ENCODE measurements at regions not wholly inside any gene's neighbourhood (a gene's known extent, or its start where the extent isn't known, plus 50 kb on each side); places are given as distances from the start of the nearest gene placed in this dataset.

DNA sequence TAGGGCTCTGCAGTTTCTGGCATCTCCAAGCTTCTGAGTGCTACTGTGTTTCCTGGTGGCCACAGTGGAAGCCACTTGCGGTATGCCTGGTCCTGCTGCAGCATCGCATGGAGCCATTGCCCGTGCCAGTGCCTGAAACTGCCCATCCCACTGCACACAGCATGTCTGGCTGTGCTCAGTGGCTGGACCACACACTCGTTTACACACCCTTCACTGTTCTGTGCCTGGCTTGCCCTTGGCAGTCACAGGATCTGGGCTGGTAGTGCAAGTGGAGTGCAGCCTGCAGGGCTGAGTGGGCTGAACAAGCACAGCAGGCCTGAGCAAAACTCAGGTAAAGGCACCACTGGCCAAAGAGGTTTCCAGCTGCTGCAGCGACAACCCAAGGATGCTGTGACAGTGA is 600.0 kb downstream of the SI start:
- ATAC-seq (no peak), DNase-seq (no peak)
- TF ChIP-seq, protein P1, sequence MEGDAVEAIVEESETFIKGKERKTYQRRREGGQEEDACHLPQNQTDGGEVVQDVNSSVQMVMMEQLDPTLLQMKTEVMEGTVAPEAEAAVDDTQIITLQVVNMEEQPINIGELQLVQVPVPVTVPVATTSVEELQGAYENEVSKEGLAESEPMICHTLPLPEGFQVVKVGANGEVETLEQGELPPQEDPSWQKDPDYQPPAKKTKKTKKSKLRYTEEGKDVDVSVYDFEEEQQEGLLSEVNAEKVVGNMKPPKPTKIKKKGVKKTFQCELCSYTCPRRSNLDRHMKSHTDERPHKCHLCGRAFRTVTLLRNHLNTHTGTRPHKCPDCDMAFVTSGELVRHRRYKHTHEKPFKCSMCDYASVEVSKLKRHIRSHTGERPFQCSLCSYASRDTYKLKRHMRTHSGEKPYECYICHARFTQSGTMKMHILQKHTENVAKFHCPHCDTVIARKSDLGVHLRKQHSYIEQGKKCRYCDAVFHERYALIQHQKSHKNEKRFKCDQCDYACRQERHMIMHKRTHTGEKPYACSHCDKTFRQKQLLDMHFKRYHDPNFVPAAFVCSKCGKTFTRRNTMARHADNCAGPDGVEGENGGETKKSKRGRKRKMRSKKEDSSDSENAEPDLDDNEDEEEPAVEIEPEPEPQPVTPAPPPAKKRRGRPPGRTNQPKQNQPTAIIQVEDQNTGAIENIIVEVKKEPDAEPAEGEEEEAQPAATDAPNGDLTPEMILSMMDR (IDR thresholded peaks at IDR 0.05), result no peak
- TF ChIP-seq POLR2A (IDR thresholded peaks at IDR 0.05), result no peak
- H3K4me3 ChIP-seq, result no peak overlapping the region
- no peaks in the 10 kb centered on the region for H3K9me3 ChIP-seq
- intact Hi-C loops (cut with DNase I), result no loop called here
- no peaks in the 10 kb centered on the region for H3K27me3 ChIP-seq
- no peaks in the 10 kb centered on the region for H3K36me3 ChIP-seq
- 50% methylated on average over 1 of the region's 5 CpGs for WGBS (ENCODE audit: insufficient coverage, low coverage, low lambda C conversion rate, missing lambda C conversion rate)
- peaks cover 0 to 5% (median 0%) of the 10 kb centered on the region in 4 donors for H3K4me1 ChIP-seq
- H3K27ac ChIP-seq, result no peak overlapping the region

DNA sequence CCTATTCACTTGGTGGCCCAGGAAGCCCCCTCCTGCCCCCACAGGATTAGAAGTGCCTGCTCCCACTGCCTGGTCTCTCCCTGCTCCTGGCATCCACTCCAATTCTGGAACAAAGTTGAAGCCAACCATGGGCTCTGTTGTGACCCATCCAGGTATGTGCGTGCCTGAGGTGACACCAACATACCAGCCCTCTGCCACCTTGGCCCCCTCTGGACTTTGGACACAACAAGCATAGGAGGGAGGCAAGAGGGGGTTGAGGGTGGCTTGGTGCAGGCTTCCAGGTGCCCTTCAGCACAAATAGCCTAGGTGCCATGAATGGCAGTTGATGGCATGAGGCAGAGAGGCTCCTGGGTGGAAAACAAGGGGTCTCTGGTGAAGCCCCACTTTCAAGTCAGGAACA is 600.9 kb downstream of the SI start:
- Histone ChIP-seq H3K27me3 (no peaks in the 10 kb centered on the region), H3K4me1 (peaks cover 0 to 5% (median 0%) of the 10 kb centered on the region in 4 donors), H3K27ac (no peak overlapping the region), H3K36me3 (no peaks in the 10 kb centered on the region), H3K4me3 (no peak overlapping the region), H3K9me3 (no peaks in the 10 kb centered on the region)
- WGBS (ENCODE audit: insufficient coverage, low coverage, low lambda C conversion rate, missing lambda C conversion rate), result 86% methylated on average over 1 of the region's 1 CpG
- ATAC-seq (no peak), DNase-seq (no peak)
- intact Hi-C loops (cut with DNase I), result no loop called here
- TF ChIP-seq, protein P1 (IDR thresholded peaks at IDR 0.05), result no peak
- no peak for TF ChIP-seq POLR2A (IDR thresholded peaks at IDR 0.05)

DNA sequence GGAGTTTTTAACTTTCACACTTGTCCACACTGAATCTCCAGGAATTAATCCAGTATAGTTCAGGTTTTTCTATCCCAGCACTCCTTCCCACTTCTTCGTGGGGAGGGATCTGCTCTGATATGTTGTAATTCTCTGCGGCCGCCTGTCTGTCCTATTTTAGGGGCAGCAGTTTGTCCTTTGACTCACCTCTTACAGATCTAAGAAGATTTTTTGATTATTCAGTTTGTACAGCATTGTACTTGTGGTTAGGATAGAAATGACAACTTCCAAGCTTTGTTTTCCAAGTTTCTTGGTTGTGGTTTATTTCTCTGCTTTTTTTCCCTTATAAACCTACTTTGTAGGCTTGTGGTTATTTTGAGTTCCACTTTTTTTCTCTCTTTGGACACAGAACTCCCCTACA is 601.7 kb downstream of the SI start:
- DNase-seq (no peak), ATAC-seq (peak in 1 of 4 donors; percentile 19)
- H3K27ac ChIP-seq, result no peak overlapping the region
- no peaks in the 10 kb centered on the region for H3K27me3 ChIP-seq
- intact Hi-C loops (cut with DNase I), result no loop called here
- no peak for TF ChIP-seq POLR2A (IDR thresholded peaks at IDR 0.05)
- TF ChIP-seq, protein P1 (IDR thresholded peaks at IDR 0.05), result no peak
- H3K4me3 ChIP-seq, result no peak overlapping the region
- H3K4me1 ChIP-seq, result peaks cover 0 to 5% (median 0%) of the 10 kb centered on the region in 4 donors
- WGBS (ENCODE audit: insufficient coverage, low coverage, low lambda C conversion rate, missing lambda C conversion rate), result 78% methylated on average over 3 of the region's 3 CpGs
- no peaks in the 10 kb centered on the region for H3K9me3 ChIP-seq
- H3K36me3 ChIP-seq, result no peaks in the 10 kb centered on the region

DNA sequence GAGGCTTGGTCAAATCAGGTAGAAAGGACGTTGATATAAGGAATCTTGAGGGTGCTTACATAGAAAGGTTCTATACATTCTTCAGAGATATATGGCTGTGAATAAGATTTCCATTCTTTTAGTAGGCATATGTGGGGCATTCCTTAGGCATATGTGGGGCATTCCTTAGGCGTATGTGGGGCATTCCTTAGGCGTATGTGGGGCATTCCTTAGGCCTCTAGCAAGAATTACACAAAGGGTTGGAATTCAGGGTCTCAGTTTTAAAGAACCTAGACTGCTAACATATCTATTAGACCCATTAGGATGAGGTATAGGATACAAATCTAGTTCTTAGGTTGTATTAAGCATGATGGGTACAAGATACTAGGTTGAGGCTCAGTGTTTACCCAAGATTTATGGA is 607.8 kb downstream of the SI start:
- DNase-seq, result no peak
- no peak for TF ChIP-seq POLR2A (IDR thresholded peaks at IDR 0.05)
- TF ChIP-seq, protein P1 (IDR thresholded peaks at IDR 0.05), result no peak
- WGBS (ENCODE audit: insufficient coverage, low coverage, low lambda C conversion rate, missing lambda C conversion rate), result 95% methylated on average over 2 of the region's 3 CpGs
- Histone ChIP-seq H3K36me3 (no peaks in the 10 kb centered on the region), H3K27me3 (no peaks in the 10 kb centered on the region), H3K4me1 (peaks cover 0 to 7% (median 0%) of the 10 kb centered on the region in 4 donors), H3K27ac (no peak overlapping the region), H3K4me3 (no peak overlapping the region), H3K9me3 (no peaks in the 10 kb centered on the region)
- intact Hi-C loops (cut with DNase I), result no loop called here
- ATAC-seq, result no peak

DNA sequence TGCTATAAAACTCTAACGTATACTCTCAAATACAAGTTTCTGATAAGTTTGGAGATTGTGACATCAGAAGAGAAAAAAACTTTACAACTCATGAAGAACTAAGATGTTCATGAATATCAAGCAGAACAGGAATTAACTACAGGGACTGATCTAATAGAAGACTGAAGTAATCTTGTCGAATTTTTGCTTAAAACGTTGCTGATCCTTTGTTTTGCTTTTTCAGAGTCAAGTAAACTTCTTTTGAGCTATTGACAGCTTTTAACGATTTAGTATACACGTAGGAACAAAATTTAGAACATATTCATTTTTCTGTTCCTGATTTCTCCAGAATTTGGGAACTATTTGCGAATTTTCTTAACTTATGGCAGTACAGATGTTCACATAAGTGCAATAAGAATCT is 610.2 kb downstream of the SI start:
- ATAC-seq (no peak), DNase-seq (no peak)
- no peaks in the 10 kb centered on the region for H3K27me3 ChIP-seq
- H3K4me1 ChIP-seq, result peaks cover 0 to 7% (median 0%) of the 10 kb centered on the region in 4 donors
- intact Hi-C loops (cut with DNase I), result no loop called here
- H3K4me3 ChIP-seq, result no peak overlapping the region
- no peaks in the 10 kb centered on the region for H3K36me3 ChIP-seq
- TF ChIP-seq, protein P1 (IDR thresholded peaks at IDR 0.05), result no peak
- no peak for TF ChIP-seq POLR2A (IDR thresholded peaks at IDR 0.05)
- 54% methylated on average over 6 of the region's 6 CpGs for WGBS (ENCODE audit: insufficient coverage, low coverage, low lambda C conversion rate, missing lambda C conversion rate)
- no peaks in the 10 kb centered on the region for H3K9me3 ChIP-seq
- no peak overlapping the region for H3K27ac ChIP-seq
